Left hindlimb (tissue), 1 donor: ENCODE measurements at regions not wholly inside any gene's neighbourhood (a gene's known extent, or its start where the extent isn't known, plus 50 kb on each side); places are given as distances from the start of the nearest gene placed in this dataset.
"Not testable (repeated sequence)": the region's sequence is repeated elsewhere in the genome, so short reads cannot be mapped to it uniquely, and the experiment has no call there.

Experiments used
- DNase-seq: peaks from one replicate; pipeline ENCODE4 v3.0.0-alpha.2; 2018

- not testable (repeated sequence) for DNase-seq
These were observed 180.1 kb downstream of the PLPPR4 start for GRCh38 chr1:99444211-99444927.

- DNase-seq: no peak
These were observed 180.8 kb downstream of the PLPPR4 start for GRCh38 chr1:99445071-99445470.

GRCh38 chr1:99445486-99445885, 181.2 kb downstream of the PLPPR4 start:
- DNase-seq: no peak

- DNase-seq: no peak
These were observed 183.4 kb downstream of the PLPPR4 start for GRCh38 chr1:99447721-99448120.

GRCh38 chr1:99455760-99456159, 190.2 kb upstream of the PALMD start:
- no peak for DNase-seq

- DNase-seq: no peak
These were observed 189.4 kb upstream of the PALMD start for GRCh38 chr1:99456536-99456935.

- no peak for DNase-seq
These were observed 188.3 kb upstream of the PALMD start for GRCh38 chr1:99457381-99458165.

- no peak for DNase-seq
These were observed 184.4 kb upstream of the PALMD start for GRCh38 chr1:99461499-99461898.

GRCh38 chr1:99464738-99465137, 181.2 kb upstream of the PALMD start:
- no peak for DNase-seq

GRCh38 chr1:99465176-99465900, 180.6 kb upstream of the PALMD start:
- no peak for DNase-seq

- DNase-seq: no peak
These were observed 178.3 kb upstream of the PALMD start for GRCh38 chr1:99467645-99468044.

- DNase-seq: no peak
These were observed 176.4 kb upstream of the PALMD start for GRCh38 chr1:99469550-99469971.

- no peak for DNase-seq
These were observed 173.0 kb upstream of the PALMD start for GRCh38 chr1:99472893-99473292.

GRCh38 chr1:99474350-99474893, 171.5 kb upstream of the PALMD start:
- no peak for DNase-seq

- no peak for DNase-seq
These were observed 169.9 kb upstream of the PALMD start for GRCh38 chr1:99476058-99476457.

GRCh38 chr1:99481391-99481996, 164.4 kb upstream of the PALMD start:
- DNase-seq: no peak

- no peak for DNase-seq
These were observed 163.6 kb upstream of the PALMD start for GRCh38 chr1:99482286-99482685.

- no peak for DNase-seq
These were observed 163.2 kb upstream of the PALMD start for GRCh38 chr1:99482750-99483149.

- DNase-seq: no peak
These were observed 155.9 kb upstream of the PALMD start for GRCh38 chr1:99490031-99490430.

GRCh38 chr1:99496067-99496466, 149.8 kb upstream of the PALMD start:
- no peak for DNase-seq

GRCh38 chr1:99497690-99498089, 148.2 kb upstream of the PALMD start:
- DNase-seq: no peak

- DNase-seq: no peak
These were observed 145.4 kb upstream of the PALMD start for GRCh38 chr1:99500541-99500940.

- DNase-seq: no peak
These were observed 144.0 kb upstream of the PALMD start for GRCh38 chr1:99501871-99502270.
